Adrenal gland (tissue), 5 donors: ENCODE measurements at regions not wholly inside any gene's neighbourhood (a gene's known extent, or its start where the extent isn't known, plus 50 kb on each side); places are given as distances from the start of the nearest gene placed in this dataset.

ENCODE experiments used
- POLR2A ChIP-seq, 2 donors: fragments of 450-650 bp; IDR thresholded peaks; one replicate each; pipeline ENCODE4 v1.6.1; 2017; ENCODE audit warnings: antibody characterized with exemption in 2 of 2, mild to moderate bottlenecking in 2 of 2, moderate library complexity in 1 of 2
- TF ChIP-seq, protein P1 (sequence below), 6 experiments: fragments of 450-650 bp in 4 of 6; fragments of 200-600 bp in 2 of 6; sonication (generic) in 1 of 6; IDR thresholded peaks; 1 replicate in 5 of 6; 2 replicates in 1 of 6; pipeline versions ENCODE4 v1.5.1 to v1.8.0; 2016 to 2021; ENCODE audit warnings: antibody characterized with exemption in 6 of 6, mild to moderate bottlenecking in 2 of 6, moderate library complexity in 1 of 6
- donor health status: DM: no; HTN: no; CAD: no.

DNA sequence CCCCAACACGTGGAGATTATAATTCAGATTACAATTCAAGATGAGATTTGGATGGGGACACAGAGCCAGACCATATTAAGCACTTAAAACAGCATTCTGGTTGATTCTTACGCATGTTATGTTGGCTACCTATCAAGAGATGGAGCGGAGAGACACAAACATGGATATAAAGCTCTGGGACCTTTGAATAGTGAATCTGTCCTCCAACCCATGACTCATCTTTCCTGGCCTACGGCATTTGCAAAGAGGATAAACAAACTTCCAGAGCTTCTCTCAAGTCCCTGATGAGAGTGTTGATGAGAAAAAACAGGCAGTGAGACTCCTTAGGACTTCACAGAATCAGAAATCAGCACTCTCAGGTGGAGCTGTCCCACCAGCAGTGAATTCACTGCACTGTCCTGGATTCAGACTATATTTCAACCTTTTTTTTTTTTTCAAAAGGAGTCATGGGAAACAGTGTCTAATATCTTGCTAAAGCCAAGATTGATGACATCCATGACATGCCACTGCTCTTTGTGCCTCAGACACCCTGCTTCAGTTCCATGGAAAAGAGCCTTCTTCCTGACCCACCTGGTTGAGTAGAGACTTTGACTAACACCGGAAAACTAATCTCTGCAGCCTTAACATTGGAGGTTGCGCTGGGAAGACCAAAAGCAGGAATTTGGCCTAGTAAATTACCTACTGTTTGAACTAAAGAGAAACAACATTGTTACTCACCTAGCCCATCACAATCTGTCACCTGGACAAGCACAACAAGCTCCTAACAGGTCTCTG lies 62.1 kb upstream of the NPAS2 start:
- TF ChIP-seq, protein P1, sequence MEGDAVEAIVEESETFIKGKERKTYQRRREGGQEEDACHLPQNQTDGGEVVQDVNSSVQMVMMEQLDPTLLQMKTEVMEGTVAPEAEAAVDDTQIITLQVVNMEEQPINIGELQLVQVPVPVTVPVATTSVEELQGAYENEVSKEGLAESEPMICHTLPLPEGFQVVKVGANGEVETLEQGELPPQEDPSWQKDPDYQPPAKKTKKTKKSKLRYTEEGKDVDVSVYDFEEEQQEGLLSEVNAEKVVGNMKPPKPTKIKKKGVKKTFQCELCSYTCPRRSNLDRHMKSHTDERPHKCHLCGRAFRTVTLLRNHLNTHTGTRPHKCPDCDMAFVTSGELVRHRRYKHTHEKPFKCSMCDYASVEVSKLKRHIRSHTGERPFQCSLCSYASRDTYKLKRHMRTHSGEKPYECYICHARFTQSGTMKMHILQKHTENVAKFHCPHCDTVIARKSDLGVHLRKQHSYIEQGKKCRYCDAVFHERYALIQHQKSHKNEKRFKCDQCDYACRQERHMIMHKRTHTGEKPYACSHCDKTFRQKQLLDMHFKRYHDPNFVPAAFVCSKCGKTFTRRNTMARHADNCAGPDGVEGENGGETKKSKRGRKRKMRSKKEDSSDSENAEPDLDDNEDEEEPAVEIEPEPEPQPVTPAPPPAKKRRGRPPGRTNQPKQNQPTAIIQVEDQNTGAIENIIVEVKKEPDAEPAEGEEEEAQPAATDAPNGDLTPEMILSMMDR (IDR thresholded peaks at IDR 0.05): no peak
- TF ChIP-seq POLR2A (IDR thresholded peaks at IDR 0.05): no peak
